ENCODE measurements at regions not wholly inside any gene's neighbourhood (a gene's known extent, or its start where the extent isn't known, plus 50 kb on each side); places are given as distances from the start of the nearest gene placed in this dataset.

DNA sequence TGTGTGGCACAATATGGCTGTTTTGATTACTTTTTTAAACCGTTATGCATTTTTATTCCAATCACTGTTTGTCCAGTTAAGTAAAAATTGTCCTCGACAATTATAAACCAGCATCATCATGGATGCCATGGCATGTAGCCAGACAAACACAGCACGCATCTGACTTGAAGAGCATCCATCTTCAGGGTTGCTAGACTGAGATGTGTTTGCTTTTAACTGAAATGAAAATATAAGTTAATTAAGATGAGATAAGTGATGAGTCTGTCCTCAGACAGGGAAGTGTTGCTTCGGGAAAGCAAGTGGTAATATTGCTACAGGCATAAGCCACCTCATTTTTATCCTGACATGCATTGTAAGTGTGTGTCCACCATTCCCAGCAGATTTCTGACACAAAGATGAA is 92.8 kb upstream of the TPP2 start:
- Histone ChIP-seq H3K36me3 (ENCODE audit: control insufficient read depth in 2 of 2, insufficient read depth in 2 of 2, low read length in 1 of 2) (no peaks in the 10 kb centered on the region), H3K4me3 (no peak overlapping the region), H3K9ac (ENCODE audit: control insufficient read depth, insufficient read depth, low read length) (no peak overlapping the region), H3K27me3 (replicated peaks in 1 of 2; ENCODE audit: control insufficient read depth in 2 of 2, insufficient read depth in 2 of 2, low read length in 1 of 2) (no peaks in the 10 kb centered on the region), H4K20me1 (ENCODE audit: control insufficient read depth, insufficient read depth) (no peaks in the 10 kb centered on the region), H3K4me2 (ENCODE audit: control insufficient read depth, insufficient read depth) (no peak overlapping the region), H3K9me3 (replicated peaks; ENCODE audit: control insufficient read depth, insufficient read depth, low read length) (no peaks in the 10 kb centered on the region), H3K27ac (ENCODE audit: control insufficient read depth, insufficient read depth) (no peak overlapping the region), H3K4me1 (ENCODE audit: control insufficient read depth, insufficient read depth, low read length) (no peaks in the 10 kb centered on the region), H3K79me2 (ENCODE audit: control insufficient read depth, insufficient read depth, low read length) (no peaks in the 10 kb centered on the region), H2AFZ (ENCODE audit: control insufficient read depth, low read depth, low read length) (no peak overlapping the region)
- no TSS peak for BruUV-seq (replicated peaks)
- WGBS (ENCODE audit: insufficient coverage, insufficient replicate concordance, low lambda C conversion rate, missing lambda C conversion rate) = 15% methylated on average over 4 of the region's 4 CpGs
- in situ Hi-C loops (cut with MboI) = no loop called here
- POLR2A ChIA-PET = no interaction called here
- CTCF ChIA-PET = no interaction called here
- ATAC-seq (no peak), FAIRE-seq (no peak), DNase-seq (ENCODE audit: low read depth, low spot score) (no peak)
- TF ChIP-seq ZNF207 (IDR thresholded peaks at IDR 0.05; ENCODE audit: borderline replicate concordance) (no peak), TCF7 (IDR thresholded peaks at IDR 0.05; ENCODE audit: borderline replicate concordance) (no peak), YY1 (IDR thresholded peaks at IDR 0.05; ENCODE audit: low read depth, low read length) (no peak), BRCA1 (IDR thresholded peaks at IDR 0.05; ENCODE audit: low read depth, low read length) (no peak), ZNF217 (IDR thresholded peaks at IDR 0.05) (no peak), CHD2 (IDR thresholded peaks at IDR 0.05; ENCODE audit: borderline replicate concordance, low read depth, low read length) (no peak), WRNIP1 (IDR thresholded peaks at IDR 0.05; ENCODE audit: borderline replicate concordance, low read depth, low read length) (no peak), CHD4 (IDR thresholded peaks at IDR 0.05) (no peak), POLR2AphosphoS2 (IDR thresholded peaks at IDR 0.05; ENCODE audit: low read depth, low read length) (no peak), POLR2AphosphoS5 (IDR thresholded peaks at IDR 0.05; ENCODE audit: low read length) (no peak), NR2C2 (IDR thresholded peaks at IDR 0.05; ENCODE audit: borderline replicate concordance, control insufficient read depth, insufficient read length, low read depth) (no peak), SMARCA5 (IDR thresholded peaks at IDR 0.05) (no peak), RAD21 (IDR thresholded peaks at IDR 0.05; ENCODE audit: insufficient read depth, low read depth, low read length) (no peak), ZNF384 (IDR thresholded peaks at IDR 0.05; ENCODE audit: borderline replicate concordance, low read depth, low read length) (no peak), JUND (IDR thresholded peaks at IDR 0.05; ENCODE audit: low read depth, low read length) (no peak)
- TF ChIP-seq, protein P1, sequence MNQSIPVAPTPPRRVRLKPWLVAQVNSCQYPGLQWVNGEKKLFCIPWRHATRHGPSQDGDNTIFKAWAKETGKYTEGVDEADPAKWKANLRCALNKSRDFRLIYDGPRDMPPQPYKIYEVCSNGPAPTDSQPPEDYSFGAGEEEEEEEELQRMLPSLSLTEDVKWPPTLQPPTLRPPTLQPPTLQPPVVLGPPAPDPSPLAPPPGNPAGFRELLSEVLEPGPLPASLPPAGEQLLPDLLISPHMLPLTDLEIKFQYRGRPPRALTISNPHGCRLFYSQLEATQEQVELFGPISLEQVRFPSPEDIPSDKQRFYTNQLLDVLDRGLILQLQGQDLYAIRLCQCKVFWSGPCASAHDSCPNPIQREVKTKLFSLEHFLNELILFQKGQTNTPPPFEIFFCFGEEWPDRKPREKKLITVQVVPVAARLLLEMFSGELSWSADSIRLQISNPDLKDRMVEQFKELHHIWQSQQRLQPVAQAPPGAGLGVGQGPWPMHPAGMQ (IDR thresholded peaks at IDR 0.05; ENCODE audit: borderline replicate concordance) = no peak
- TF ChIP-seq, protein P2, sequence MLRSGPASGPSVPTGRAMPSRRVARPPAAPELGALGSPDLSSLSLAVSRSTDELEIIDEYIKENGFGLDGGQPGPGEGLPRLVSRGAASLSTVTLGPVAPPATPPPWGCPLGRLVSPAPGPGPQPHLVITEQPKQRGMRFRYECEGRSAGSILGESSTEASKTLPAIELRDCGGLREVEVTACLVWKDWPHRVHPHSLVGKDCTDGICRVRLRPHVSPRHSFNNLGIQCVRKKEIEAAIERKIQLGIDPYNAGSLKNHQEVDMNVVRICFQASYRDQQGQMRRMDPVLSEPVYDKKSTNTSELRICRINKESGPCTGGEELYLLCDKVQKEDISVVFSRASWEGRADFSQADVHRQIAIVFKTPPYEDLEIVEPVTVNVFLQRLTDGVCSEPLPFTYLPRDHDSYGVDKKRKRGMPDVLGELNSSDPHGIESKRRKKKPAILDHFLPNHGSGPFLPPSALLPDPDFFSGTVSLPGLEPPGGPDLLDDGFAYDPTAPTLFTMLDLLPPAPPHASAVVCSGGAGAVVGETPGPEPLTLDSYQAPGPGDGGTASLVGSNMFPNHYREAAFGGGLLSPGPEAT (IDR thresholded peaks at IDR 0.05; ENCODE audit: low read depth) = no peak
- SMC1A ChIA-PET (ENCODE audit: uncharacterized antibody, unreplicated experiment) = no interaction called here
- intact Hi-C loops (cut with micrococcal nuclease; ENCODE audit: unreplicated experiment) = no loop called here
- RAD21 ChIA-PET (ENCODE audit: unreplicated experiment) = no interaction called here
